DND-41 (cell line): ENCODE measurements at regions not wholly inside any gene's neighbourhood (a gene's known extent, or its start where the extent isn't known, plus 50 kb on each side); places are given as distances from the start of the nearest gene placed in this dataset.

ENCODE experiments used
- ATAC-seq: fragments of 200-7000 bp; cut with Tn5 transposase; 3 replicates; pipeline ENCODE4 v1.9.1; 2021; ENCODE audit warnings: low read depth; ENCODE audit not compliant: insufficient read depth
- DNase-seq: peaks from one replicate; pipeline ENCODE4 v3.0.0-alpha.2; 2020
- H2AFZ ChIP-seq: 2 replicates; pipeline ENCODE4 v1.6.0; 2012; ENCODE audit warnings: low read depth, low read length
- H3K27ac ChIP-seq: 2 replicates; pipeline ENCODE4 v1.5.1; 2012; ENCODE audit warnings: low read length, inconsistent platforms
- H3K27me3 ChIP-seq: fragments of 200-600 bp; sonication (generic); 2 replicates; pipeline ENCODE4 v1.6.0; 2012; ENCODE audit warnings: low read length, mild to moderate bottlenecking, inconsistent platforms; ENCODE audit not compliant: insufficient read depth, poor library complexity
- H3K36me3 ChIP-seq: 2 replicates; pipeline ENCODE4 v1.5.1; 2012; ENCODE audit warnings: low read length, inconsistent platforms; ENCODE audit not compliant: insufficient read depth
- H3K4me1 ChIP-seq: 2 replicates; pipeline ENCODE4 v1.5.1; 2012; ENCODE audit warnings: mild to moderate bottlenecking, low read length; ENCODE audit not compliant: insufficient read depth
- H3K4me2 ChIP-seq: 2 replicates; pipeline ENCODE4 v1.6.0; 2012; ENCODE audit warnings: mild to moderate bottlenecking, moderate library complexity, low read length, inconsistent platforms; ENCODE audit not compliant: insufficient read depth
- H3K4me3 ChIP-seq, 2 experiments: fragments of 200-600 bp in 1 of 2; shearing (Covaris generic) in 1 of 2; 2 replicates each; pipeline ENCODE4 v1.5.1; 2012 to 2016; ENCODE audit warnings: inconsistent platforms in 2 of 2, low read length in 2 of 2, mild to moderate bottlenecking in 2 of 2, low read depth in 1 of 2, moderate library complexity in 1 of 2
- H3K79me2 ChIP-seq: 2 replicates; pipeline ENCODE4 v1.6.0; 2012; ENCODE audit warnings: low read length, inconsistent platforms; ENCODE audit not compliant: insufficient read depth
- H3K9ac ChIP-seq: 2 replicates; pipeline ENCODE4 v1.6.0; 2012; ENCODE audit warnings: low read depth, mild to moderate bottlenecking, inconsistent platforms, low read length, moderate library complexity
- H3K9me3 ChIP-seq: 2 replicates; pipeline ENCODE4 v1.5.1; 2012; ENCODE audit warnings: low read length, moderate library complexity, mild to moderate bottlenecking, inconsistent platforms; ENCODE audit not compliant: insufficient read depth, severe bottlenecking
- H4K20me1 ChIP-seq: 2 replicates; pipeline ENCODE4 v1.6.0; 2012; ENCODE audit warnings: low read length; ENCODE audit not compliant: insufficient read depth
- CTCF ChIP-seq: IDR thresholded peaks from 2 replicates; pipeline ENCODE4 v1.5.1; 2012; ENCODE audit warnings: borderline replicate concordance, low read length, moderate library complexity, mild to moderate bottlenecking; ENCODE audit not compliant: poor library complexity, severe bottlenecking; ENCODE audit errors: extremely low read depth
- EZH2 ChIP-seq: IDR thresholded peaks from 3 replicates; pipeline ENCODE4 v1.6.1; 2012; ENCODE audit warnings: borderline replicate concordance, low read depth, mild to moderate bottlenecking, moderate library complexity, low read length, inconsistent platforms; ENCODE audit not compliant: severe bottlenecking

- Histone ChIP-seq H3K4me2 (no peak overlapping the region), H4K20me1 (no peaks in the 10 kb centered on the region), H3K27me3 (no peaks in the 10 kb centered on the region), H3K36me3 (no peaks in the 10 kb centered on the region), H3K4me1 (no peaks in the 10 kb centered on the region), H3K9ac (no peak overlapping the region), H3K9me3 (no peaks in the 10 kb centered on the region), H3K4me3 (no peak overlapping the region), H3K27ac (no peak overlapping the region), H3K79me2 (no peaks in the 10 kb centered on the region), H2AFZ (no peak overlapping the region)
- TF ChIP-seq EZH2 (no peak), CTCF (no peak)
- DNase-seq, result no peak
- no peak for ATAC-seq
These were observed 708.7 kb downstream of the TECRL start for GRCh38 chr4:63700569-63700968.

- H3K79me2 ChIP-seq, result no peaks in the 10 kb centered on the region
- TF ChIP-seq EZH2 (no peak), CTCF (no peak)
- no peaks in the 10 kb centered on the region for H3K27me3 ChIP-seq
- no peak overlapping the region for H3K4me3 ChIP-seq
- H4K20me1 ChIP-seq, result no peaks in the 10 kb centered on the region
- H3K9ac ChIP-seq, result no peak overlapping the region
- H3K4me2 ChIP-seq, result no peak overlapping the region
- no peak overlapping the region for H3K27ac ChIP-seq
- H3K4me1 ChIP-seq, result no peaks in the 10 kb centered on the region
- no peak for ATAC-seq
- no peaks in the 10 kb centered on the region for H3K9me3 ChIP-seq
- no peak overlapping the region for H2AFZ ChIP-seq
- DNase-seq, result no peak
- no peaks in the 10 kb centered on the region for H3K36me3 ChIP-seq
These were observed 715.9 kb downstream of the TECRL start for GRCh38 chr4:63693321-63693720.

GRCh38 chr4:63678358-63678931 is 730.8 kb downstream of the TECRL start:
- Histone ChIP-seq H3K27ac (no peak overlapping the region), H3K4me1 (no peaks in the 10 kb centered on the region), H3K9me3 (no peaks in the 10 kb centered on the region), H2AFZ (no peak overlapping the region), H3K36me3 (no peaks in the 10 kb centered on the region), H3K4me2 (no peak overlapping the region), H3K9ac (no peak overlapping the region), H4K20me1 (no peaks in the 10 kb centered on the region), H3K27me3 (no peaks in the 10 kb centered on the region), H3K4me3 (no peak overlapping the region), H3K79me2 (no peaks in the 10 kb centered on the region)
- no peak for TF ChIP-seq EZH2
- TF ChIP-seq CTCF, result no peak
- ATAC-seq (no peak), DNase-seq (no peak)

- Histone ChIP-seq H3K9me3 (no peaks in the 10 kb centered on the region), H4K20me1 (no peaks in the 10 kb centered on the region), H3K27me3 (no peaks in the 10 kb centered on the region), H3K4me3 (no peak overlapping the region), H3K79me2 (no peaks in the 10 kb centered on the region), H3K4me2 (no peak overlapping the region), H3K36me3 (no peaks in the 10 kb centered on the region), H3K9ac (no peak overlapping the region), H3K27ac (no peak overlapping the region), H3K4me1 (no peaks in the 10 kb centered on the region), H2AFZ (no peak overlapping the region)
- no peak for DNase-seq
- no peak for ATAC-seq
- TF ChIP-seq CTCF, result no peak
- TF ChIP-seq EZH2, result no peak
These were observed 738.5 kb downstream of the TECRL start for GRCh38 chr4:63670735-63671134.
